DND-41 (cell line): ENCODE measurements at regions not wholly inside any gene's neighbourhood (a gene's known extent, or its start where the extent isn't known, plus 50 kb on each side); places are given as distances from the start of the nearest gene placed in this dataset.

Experiments used
- EZH2 ChIP-seq: IDR thresholded peaks from 3 replicates; pipeline ENCODE4 v1.6.1; 2012; ENCODE audit warnings: borderline replicate concordance, low read depth, mild to moderate bottlenecking, moderate library complexity, low read length, inconsistent platforms; ENCODE audit not compliant: severe bottlenecking
- TF ChIP-seq, protein P1 (sequence below): IDR thresholded peaks from 2 replicates; pipeline ENCODE4 v1.5.1; 2012; ENCODE audit warnings: borderline replicate concordance, low read length, moderate library complexity, mild to moderate bottlenecking; ENCODE audit not compliant: poor library complexity, severe bottlenecking; ENCODE audit errors: extremely low read depth

GRCh38 chr6:40321616-40322015, 265.5 kb downstream of the LRFN2 start:
- TF ChIP-seq, protein P1, sequence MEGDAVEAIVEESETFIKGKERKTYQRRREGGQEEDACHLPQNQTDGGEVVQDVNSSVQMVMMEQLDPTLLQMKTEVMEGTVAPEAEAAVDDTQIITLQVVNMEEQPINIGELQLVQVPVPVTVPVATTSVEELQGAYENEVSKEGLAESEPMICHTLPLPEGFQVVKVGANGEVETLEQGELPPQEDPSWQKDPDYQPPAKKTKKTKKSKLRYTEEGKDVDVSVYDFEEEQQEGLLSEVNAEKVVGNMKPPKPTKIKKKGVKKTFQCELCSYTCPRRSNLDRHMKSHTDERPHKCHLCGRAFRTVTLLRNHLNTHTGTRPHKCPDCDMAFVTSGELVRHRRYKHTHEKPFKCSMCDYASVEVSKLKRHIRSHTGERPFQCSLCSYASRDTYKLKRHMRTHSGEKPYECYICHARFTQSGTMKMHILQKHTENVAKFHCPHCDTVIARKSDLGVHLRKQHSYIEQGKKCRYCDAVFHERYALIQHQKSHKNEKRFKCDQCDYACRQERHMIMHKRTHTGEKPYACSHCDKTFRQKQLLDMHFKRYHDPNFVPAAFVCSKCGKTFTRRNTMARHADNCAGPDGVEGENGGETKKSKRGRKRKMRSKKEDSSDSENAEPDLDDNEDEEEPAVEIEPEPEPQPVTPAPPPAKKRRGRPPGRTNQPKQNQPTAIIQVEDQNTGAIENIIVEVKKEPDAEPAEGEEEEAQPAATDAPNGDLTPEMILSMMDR: no peak
- TF ChIP-seq EZH2: no peak
